Eye (tissue), 1 donor: ENCODE measurements at regions not wholly inside any gene's neighbourhood (a gene's known extent, or its start where the extent isn't known, plus 50 kb on each side); places are given as distances from the start of the nearest gene placed in this dataset.
"Not testable (repeated sequence)": the region's sequence is repeated elsewhere in the genome, so short reads cannot be mapped to it uniquely, and the experiment has no call there.

Experiments used
- DNase-seq: peaks from one replicate; pipeline ENCODE4 v3.0.0-alpha.2; 2015

DNA sequence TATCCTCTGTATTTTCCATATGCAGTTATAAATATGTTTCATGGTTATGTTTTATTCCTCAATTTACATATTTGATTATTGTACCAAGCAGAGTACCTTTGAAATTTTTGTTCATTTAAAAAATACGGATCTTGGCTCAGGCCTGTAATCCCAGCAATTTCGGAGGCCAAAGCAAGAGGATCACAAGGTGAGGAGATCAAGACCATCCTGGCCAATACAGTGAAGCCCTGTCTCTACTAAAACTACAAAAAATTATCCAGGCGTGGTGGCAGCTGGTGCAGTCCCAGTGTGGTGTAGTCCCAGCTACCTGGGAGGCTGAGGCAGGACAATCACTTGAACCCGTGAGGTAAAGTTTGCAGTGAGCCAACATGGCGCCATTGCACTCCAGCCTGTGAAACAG, 251.2 kb upstream of the TPTE start:
- peak; percentile 18 for DNase-seq

DNA sequence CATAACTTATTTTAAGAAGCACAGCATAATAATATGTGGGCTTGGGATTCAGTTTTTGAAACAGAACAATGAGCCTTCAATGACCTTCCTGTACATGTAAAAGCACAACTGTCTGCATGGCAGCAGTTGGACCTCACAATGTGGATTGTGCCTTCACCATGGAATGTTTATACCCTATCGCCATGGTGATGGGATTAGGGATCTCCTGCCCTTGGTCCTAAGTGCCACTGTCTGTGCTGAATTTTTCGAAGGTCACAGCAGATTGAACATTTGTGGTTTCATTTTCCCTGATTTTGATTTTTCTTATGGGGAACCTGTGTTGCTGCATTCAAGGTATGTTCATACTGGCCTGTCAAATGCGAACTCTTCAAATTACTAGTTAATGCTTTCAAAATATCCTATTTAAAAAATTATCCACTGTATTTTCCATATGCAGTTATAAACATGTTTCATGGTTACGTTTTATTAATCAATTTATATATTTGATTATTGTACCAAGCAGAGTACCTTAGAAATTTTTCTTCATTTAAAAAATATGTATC, 249.6 kb upstream of the TPTE start:
- DNase-seq = not testable (repeated sequence)

DNA sequence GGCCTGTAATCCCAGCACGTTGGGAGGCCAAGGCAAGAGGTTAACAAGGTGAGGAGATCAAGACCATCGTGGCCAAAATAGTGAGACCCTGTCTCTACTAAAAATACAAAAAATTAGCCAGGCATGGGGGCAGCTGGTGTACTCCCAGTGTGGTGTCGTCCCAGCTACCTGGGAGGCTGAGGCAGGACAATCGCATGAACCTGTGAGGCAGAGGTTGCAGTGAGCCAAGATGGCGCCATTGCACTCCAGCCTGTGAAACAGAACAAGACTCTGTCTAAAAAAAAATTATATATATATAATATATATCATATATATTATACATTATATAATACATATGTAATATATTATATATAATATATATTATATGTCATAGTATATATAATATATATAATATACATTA, 249.2 kb upstream of the TPTE start:
- peak; percentile 3 for DNase-seq

DNA sequence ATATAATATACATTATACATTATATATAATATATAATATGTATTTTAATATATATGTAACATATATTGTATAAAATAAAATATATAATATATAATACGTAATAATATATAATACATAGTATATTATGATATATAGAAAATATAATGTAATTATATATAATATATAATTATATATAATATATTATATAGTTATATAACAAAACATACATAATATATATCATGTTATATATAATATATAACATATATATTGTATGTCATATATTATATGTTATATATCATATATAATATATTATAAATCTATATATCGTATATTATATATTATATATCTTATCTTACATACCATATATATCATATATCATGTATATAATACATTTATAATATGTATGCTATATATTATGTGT, 248.2 kb upstream of the TPTE start:
- DNase-seq = no peak

DNA sequence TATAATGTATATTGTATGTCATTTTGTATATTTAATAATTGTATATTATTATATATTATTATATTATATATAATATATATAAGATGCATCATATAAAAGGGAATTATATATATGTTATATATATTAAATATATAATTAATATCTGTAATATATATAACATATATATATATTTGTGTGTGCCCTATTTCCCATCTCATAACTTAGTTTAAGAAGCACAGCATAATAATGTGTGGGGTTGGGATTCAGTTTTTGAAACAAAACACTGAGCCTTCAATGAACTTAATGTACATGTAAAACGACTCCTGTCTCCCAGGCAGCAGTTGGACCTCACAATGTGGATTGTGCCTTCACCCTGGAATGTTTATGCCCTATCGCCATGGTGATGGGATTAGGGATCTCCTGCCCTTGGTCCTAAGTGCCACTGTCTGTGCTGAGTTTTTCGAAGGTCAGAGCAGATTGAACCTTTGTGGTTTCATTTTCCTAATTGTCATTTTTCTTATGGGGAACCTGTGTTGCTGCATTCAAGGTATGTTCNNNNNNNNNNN, 247.5 kb upstream of the TPTE start:
- DNase-seq = not testable (repeated sequence)
